Urinary bladder (tissue), 3 donors: ENCODE measurements at regions not wholly inside any gene's neighbourhood (a gene's known extent, or its start where the extent isn't known, plus 50 kb on each side); places are given as distances from the start of the nearest gene placed in this dataset.
"Not testable (repeated sequence)": the region's sequence is repeated elsewhere in the genome, so short reads cannot be mapped to it uniquely, and the experiment has no call there.

Experiments used
- DNase-seq: peaks from one replicate; pipeline ENCODE4 v3.0.0-alpha.2; 2015; ENCODE audit errors: extremely low spot score
- H3K27ac ChIP-seq: one replicate; pipeline ENCODE4 v1.5.1; 2013; ENCODE audit warnings: low read depth, mild to moderate bottlenecking, moderate library complexity
- H3K36me3 ChIP-seq: one replicate; pipeline ENCODE4 v1.6.1; 2013; ENCODE audit warnings: mild to moderate bottlenecking, moderate library complexity; ENCODE audit not compliant: insufficient read depth
- H3K4me1 ChIP-seq: one replicate; pipeline ENCODE4 v1.6.1; 2013; ENCODE audit warnings: mild to moderate bottlenecking, moderate library complexity; ENCODE audit not compliant: insufficient read depth
- H3K4me3 ChIP-seq: one replicate; pipeline ENCODE4 v1.5.1; 2013; ENCODE audit warnings: low read depth, low read length
- WGBS: extraction: QIAGEN DNeasy Blood & Tissue Kit; methylation state at CpG from one replicate; pipeline ENCODE4 v1.1.7; 2013; 5-methylcytosine and 5-hydroxymethylcytosine counted together
- donor health status: healthy with polysubstance abuse.
- donor health status: healthy.

DNA sequence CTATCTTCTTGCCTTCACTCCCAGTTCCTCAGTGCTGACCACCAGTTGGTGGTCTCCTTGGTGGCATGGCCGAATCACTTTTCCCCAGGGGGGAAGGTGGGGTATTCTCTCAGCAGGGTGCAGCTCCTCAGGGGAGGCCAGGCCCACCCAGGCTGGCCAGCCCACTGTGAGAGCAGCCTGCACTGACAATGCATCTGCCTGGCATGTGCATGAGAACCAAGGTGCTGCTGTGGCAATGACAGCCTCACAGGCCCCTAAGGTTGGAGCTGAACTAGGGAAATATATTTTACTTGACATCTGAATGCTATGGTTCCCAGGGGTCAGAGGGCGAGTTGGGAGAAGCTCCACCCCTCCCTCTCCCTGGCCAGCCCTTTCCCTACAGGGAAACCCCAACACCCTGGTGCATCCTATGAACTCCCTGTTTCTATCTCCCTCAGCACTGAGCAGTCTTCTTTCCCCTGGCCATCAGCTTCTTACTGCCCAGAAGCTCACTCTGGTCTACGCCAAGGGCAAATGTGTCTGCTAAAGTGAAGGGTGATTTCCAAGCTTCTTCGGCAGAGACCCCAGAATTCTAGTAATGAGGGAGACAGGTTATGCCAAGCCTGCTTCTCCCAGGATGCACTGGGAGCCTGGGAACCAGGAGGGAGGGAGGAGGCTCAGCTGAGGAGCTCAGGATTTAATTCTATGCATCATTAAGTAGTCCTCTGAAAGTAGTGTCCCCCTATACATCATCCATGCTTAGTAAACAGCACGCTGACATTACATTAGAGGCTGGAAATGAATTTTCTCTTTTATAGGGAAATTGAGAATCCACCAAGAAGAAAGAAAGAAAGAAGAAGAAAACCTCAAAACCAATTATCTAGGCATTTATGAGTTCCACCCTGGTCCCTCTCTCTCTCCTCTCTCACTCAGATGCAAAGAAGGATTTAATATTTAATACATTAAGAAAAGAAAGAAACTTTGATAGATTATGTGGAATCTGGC is 107.7 kb downstream of the TRIM43 start:
- H3K4me3 ChIP-seq, H3K27ac ChIP-seq, H3K36me3 ChIP-seq, DNase-seq, H3K4me1 ChIP-seq: not testable (repeated sequence)
- WGBS: 76% methylated on average over 5 of the region's 5 CpGs

DNA sequence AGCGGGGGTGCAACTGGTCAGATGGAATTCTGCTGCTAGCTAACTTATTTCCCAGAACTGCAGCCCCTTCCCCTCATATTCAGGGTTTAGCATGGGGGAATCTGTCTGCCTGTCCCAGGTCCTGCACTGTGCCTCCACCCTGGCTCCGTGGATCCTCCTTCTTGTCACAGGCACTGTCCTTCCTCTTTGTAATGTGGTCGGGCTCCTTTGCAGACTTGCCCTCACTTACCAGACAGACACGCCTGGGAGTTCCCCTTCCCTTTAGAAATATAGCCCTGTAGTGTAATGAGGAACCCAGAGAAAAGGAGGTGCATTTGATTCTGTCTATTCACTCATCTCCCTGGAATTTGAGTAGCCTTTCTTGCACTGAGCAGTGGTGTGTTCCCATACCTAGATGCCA is 108.7 kb downstream of the TRIM43 start:
- WGBS: 59% methylated on average over 4 of the region's 4 CpGs
- no peak for DNase-seq
- no peak overlapping the region for H3K27ac ChIP-seq
- no peaks in the 10 kb centered on the region for H3K4me1 ChIP-seq
- no peak overlapping the region for H3K4me3 ChIP-seq
- no peaks in the 10 kb centered on the region for H3K36me3 ChIP-seq

DNA sequence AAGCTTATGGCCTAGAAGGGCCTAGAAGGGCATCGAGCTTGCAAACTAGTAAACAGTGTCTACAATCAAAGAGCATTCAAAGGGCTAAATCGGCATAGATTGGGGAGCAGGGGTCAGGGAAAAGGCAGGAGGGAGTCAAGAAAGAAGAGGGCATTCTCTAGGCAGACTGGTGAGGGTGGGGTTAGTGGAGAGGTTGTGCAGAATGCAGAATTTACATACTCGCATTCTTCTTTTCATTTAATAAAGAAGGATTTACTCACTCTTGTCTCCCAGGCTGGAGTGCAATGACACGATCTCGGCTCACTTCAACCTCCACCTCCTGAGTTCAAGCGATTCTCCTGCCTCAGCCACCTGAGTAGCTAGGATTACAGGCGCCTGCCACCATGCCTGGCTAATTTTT is 110.7 kb downstream of the TRIM43 start:
- 92% methylated on average over 7 of the region's 7 CpGs for WGBS
- H3K36me3 ChIP-seq: no peaks in the 10 kb centered on the region
- DNase-seq: no peak
- no peak overlapping the region for H3K27ac ChIP-seq
- no peaks in the 10 kb centered on the region for H3K4me1 ChIP-seq
- no peak overlapping the region for H3K4me3 ChIP-seq

DNA sequence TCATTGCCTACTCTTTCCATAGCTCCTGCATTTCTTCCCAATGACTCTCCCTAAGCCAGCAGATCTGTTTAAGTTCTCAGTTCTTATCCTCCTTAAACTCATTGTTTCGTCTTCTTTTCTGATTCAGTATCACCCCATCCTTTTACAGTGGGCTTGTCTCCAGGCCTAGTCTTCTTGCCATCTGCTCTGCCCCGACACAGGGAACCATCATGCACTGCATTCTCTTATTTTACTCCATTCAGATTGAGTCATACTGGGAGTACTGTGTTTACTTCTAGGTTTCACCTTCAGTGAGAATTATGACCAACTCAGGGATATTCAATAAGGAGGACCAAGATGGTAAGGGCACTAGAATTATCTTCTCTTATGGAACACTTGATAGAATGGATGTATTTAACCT is 115.4 kb downstream of the TRIM43 start:
- not testable (repeated sequence) for H3K36me3 ChIP-seq, H3K27ac ChIP-seq, DNase-seq, H3K4me3 ChIP-seq, H3K4me1 ChIP-seq
- WGBS: 73% methylated on average over 2 of the region's 2 CpGs

DNA sequence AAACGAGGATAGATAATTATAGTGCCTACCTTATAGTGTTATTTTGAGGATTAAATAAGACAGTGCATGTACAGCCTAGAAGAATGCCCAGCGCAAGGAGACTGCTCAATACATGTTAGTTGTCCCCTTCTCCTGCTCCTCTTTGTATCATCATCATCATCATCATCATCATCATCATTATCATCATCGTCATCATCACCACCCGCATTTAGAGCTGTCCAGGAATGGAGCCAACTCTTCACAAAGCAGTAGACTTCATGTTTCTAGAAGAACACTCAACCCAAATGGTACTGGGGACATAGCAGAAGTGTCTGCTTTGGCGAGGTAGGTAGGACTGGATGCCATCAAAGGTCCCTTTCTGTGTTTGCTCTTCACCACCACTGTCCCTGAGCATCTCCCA is 116.0 kb downstream of the TRIM43 start:
- no peak for DNase-seq
- Histone ChIP-seq H3K27ac (no peak overlapping the region), H3K4me1 (no peaks in the 10 kb centered on the region), H3K4me3 (no peak overlapping the region), H3K36me3 (no peaks in the 10 kb centered on the region)
- WGBS: 85% methylated on average over 5 of the region's 5 CpGs

DNA sequence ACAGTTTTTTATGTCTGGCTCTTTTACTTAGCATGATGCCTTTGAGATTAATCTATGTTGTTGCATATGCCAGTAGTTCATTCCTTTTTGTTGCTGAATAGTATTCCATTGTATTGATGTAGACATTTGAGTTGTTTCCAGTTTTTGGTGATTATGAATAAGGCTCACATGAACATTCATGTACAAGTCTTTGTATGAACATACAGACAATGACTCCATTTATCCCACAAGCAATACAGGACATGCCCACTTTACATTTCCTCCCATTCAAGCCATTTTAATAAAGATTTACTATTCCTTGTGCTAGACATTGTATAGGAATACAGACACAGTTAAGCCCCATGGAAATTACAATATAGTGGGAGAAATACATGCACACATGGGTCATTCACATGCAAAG is 118.0 kb downstream of the TRIM43 start:
- DNase-seq: no peak
- no peaks in the 10 kb centered on the region for H3K4me1 ChIP-seq
- H3K36me3 ChIP-seq: no peaks in the 10 kb centered on the region
- no peak overlapping the region for H3K4me3 ChIP-seq
- no peak overlapping the region for H3K27ac ChIP-seq

DNA sequence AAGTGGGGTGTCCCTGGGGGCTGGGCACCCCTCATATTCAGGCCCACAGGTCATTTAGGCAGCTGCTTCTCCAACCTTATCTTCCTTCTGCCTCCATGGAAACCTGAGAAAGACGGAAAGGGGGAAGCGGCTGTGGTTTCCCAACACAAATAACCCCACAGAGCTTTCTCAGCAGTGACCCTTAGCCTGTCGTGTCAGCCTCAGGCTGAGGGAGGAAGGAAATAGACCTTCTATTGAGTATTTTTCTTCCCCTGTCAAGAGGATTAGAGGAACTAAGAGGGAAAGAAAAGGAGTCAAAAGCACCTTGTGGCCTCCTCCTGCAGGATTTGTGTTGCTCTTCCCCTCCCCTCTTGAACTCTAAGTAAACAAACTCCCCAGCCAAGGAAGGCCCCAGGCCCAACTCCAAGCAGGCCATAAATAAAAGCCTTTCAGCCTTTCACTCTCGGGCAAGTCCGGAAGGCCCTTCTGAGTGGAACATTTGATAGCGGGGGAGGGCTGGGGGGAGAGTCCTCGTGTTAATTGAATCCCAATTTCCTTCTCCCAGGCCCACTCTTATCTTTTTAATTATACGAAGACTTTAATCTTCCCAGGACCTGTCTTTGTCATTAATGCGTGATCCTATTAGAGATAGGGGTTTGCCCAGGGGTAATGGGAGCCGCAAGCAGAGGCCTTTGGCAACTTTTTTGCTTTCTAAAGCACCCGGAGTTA is 121.8 kb downstream of the TRIM43 start:
- DNase-seq, H3K4me3 ChIP-seq, H3K4me1 ChIP-seq, H3K36me3 ChIP-seq, H3K27ac ChIP-seq: not testable (repeated sequence)
- 52% methylated on average over 11 of the region's 11 CpGs for WGBS

DNA sequence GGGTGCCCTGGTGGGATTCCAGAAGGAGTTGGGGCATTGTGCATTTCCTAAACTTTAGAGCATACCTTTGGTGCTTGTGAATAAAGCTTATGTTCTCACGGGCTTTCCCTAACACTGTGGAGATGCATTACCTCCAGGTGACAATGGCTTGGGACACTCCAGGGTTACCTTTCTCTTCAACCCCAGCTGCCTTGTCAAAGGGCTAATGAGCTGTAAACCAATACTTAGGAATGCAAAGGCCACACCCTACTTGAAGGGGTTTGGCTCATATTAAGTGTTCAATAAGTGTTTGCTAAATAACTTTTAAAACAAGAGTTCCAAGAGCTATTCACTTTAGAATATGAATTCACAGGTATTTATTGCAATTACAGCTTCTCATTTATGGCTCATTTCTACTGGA is 122.6 kb downstream of the TRIM43 start:
- DNase-seq, H3K4me1 ChIP-seq, H3K4me3 ChIP-seq, H3K36me3 ChIP-seq, H3K27ac ChIP-seq: not testable (repeated sequence)
- 91% methylated on average over 1 of the region's 1 CpG for WGBS

DNA sequence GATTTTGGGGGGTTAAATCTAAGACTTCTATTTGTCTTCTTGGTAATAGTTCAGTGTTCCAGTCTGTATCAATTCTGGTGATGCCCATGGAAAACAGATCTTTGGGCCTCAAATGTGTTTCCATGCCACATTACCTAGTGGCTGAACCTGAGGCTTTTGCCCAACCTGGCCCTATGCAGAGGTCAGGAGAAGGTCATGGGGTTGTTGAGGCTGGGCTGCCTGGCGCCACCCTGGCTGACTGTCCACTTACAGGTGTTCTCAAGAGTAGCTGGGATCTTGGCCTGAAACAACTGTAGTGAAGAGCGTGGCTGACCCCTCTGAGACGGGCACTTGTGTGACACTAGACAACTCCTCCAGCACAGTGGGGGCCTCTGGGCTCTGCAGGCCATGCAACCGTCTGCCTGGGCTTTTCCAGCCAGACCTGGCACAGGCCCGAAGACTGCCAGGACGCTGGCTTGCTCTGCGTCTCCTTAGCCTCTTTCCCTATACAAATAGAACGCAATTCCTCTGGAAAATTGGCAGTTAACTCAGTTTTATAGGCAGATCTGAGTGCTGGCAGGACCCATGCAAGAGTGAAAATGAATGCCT is 127.8 kb downstream of the TRIM43 start:
- no peaks in the 10 kb centered on the region for H3K36me3 ChIP-seq
- no peak for DNase-seq
- WGBS: 84% methylated on average over 8 of the region's 8 CpGs
- no peak overlapping the region for H3K27ac ChIP-seq
- H3K4me1 ChIP-seq: no peaks in the 10 kb centered on the region
- H3K4me3 ChIP-seq: no peak overlapping the region

DNA sequence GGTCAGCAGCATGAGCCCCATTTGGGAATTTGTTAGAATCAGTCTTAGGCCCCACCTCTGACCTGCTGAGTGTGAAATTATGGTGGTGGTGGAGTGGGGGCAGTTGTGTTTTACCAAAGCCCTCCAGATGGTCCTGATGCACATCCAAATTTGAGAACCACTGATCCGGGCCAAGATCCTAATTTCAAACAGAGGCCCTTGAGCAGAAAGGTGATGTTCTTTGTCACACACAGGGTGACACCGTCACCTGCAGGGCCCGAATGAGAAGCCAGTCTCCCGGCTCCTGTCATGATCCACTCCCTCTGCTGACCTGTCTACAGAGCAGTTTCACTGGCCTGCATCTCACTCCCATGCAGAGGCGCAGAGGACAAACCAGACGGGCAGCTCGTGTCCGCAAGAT is 129.9 kb downstream of the TRIM43 start:
- Histone ChIP-seq H3K36me3 (no peaks in the 10 kb centered on the region), H3K27ac (no peak overlapping the region), H3K4me3 (no peak overlapping the region), H3K4me1 (no peaks in the 10 kb centered on the region)
- DNase-seq: no peak
- WGBS: 92% methylated on average over 8 of the region's 8 CpGs

DNA sequence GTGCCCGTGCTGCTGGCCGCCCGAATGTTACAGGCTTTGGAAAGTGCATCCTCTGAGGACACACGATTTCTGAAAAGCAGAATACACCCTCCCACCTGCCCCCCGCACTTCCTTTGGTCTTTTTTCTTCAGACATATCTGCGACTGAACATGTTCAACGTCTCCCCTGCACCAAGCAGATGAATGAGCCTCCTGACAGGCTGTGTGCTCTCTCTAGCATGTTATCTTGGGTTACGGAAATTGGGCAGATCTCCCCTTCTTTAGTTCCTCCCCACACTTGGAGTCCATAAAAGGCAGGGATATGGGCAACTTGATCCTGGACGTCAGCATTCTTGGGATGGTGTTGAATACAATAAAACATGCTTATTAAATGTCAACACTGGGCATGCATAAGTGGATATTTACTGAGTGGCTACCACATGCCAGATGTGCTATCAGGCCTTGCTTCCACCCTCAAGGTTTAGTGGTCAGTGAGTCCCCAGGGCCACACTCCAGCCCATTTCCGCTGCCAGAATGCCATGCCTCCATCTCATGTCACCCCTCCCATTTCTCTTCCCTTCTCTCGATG is 130.4 kb downstream of the TRIM43 start:
- no peak overlapping the region for H3K4me3 ChIP-seq
- WGBS: 71% methylated on average over 11 of the region's 11 CpGs
- no peak for DNase-seq

DNA sequence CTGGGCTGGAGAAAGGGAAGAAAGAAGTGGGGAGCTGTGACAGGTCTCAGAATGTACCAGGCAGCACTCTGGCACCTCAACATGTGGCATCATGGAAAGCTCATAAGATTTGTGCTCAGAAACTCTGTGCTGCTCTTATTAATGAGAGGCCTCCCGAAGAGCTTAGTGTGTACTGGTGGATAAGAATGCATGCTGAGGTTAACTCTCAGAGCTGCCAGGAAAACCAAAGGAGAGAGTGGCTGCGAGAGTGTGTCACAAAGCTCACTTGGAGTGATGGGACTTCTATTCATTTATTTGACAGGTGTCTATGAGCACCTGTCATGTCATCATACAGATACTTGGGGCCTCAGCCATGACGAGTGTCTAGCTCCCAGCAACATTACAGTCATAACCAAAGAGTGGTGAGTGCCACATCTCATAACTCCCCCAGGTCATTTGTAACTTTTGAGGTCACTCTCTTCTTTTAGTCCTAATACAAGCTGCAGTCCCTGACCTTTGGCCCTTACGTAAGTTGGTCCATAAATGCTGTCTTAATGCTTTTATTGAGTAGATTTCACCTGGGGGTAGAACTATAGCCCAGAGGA is 131.9 kb downstream of the TRIM43 start:
- not testable (repeated sequence) for H3K4me3 ChIP-seq, H3K36me3 ChIP-seq, DNase-seq, H3K4me1 ChIP-seq, H3K27ac ChIP-seq
- WGBS: 85% methylated on average over 4 of the region's 4 CpGs

More for the DNA sequence above, 130.4 kb downstream of the TRIM43 start:
- Histone ChIP-seq H3K36me3 (no peaks in the 10 kb centered on the region), H3K4me1 (no peaks in the 10 kb centered on the region), H3K27ac (no peak overlapping the region)

DNA sequence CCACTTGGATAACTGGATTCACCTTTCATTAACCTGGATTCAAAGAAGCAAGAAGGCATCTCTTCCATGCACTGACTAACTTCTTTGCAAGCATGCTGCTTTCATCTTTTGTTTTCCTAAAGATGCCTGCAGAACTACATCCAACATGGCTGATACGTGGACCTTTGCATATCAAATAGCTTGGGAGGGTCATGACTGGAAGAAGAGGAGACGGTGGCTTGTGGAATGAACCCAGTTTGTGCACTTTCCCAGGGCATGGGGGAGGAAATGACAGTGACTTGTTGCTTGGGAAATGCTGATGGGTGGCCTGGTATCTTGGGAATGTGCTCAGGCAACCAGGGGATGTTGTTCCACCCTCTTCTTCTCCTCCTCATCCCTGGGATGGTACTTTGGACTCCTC is 133.4 kb downstream of the TRIM43 start:
- not testable (repeated sequence) for DNase-seq, H3K4me1 ChIP-seq, H3K4me3 ChIP-seq, H3K27ac ChIP-seq, H3K36me3 ChIP-seq
- WGBS: 62% methylated on average over 2 of the region's 2 CpGs
